ENCODE measurements at regions not wholly inside any gene's neighbourhood (a gene's known extent, or its start where the extent isn't known, plus 50 kb on each side); places are given as distances from the start of the nearest gene placed in this dataset.
A peak's percentile ranks its signal among the peaks of the same experiment; 100 is the strongest.

GRCh38 chr20:3354247-3354646 is 53.2 kb downstream of the DNAAF9 start:
- no peak for TF ChIP-seq CTCF (conservative IDR thresholded peaks at IDR 0.05; ENCODE audit: control insufficient read depth, insufficient read depth, low read depth, low read length)
- DNase-seq (ENCODE audit: low read depth), result no peak
- no peak overlapping the region for H3K4me3 ChIP-seq (ENCODE audit: control insufficient read depth, low read depth, low read length)

- no peak for DNase-seq (ENCODE audit: low read depth)
- TF ChIP-seq CTCF (conservative IDR thresholded peaks at IDR 0.05; ENCODE audit: control insufficient read depth, insufficient read depth, low read depth, low read length), result no peak
- no peak overlapping the region for H3K4me3 ChIP-seq (ENCODE audit: control insufficient read depth, low read depth, low read length)
Measured at GRCh38 chr20:3353646-3354045, 53.8 kb downstream of the DNAAF9 start.

GRCh38 chr20:3352202-3352601 is 55.3 kb downstream of the DNAAF9 start:
- H3K4me3 ChIP-seq (ENCODE audit: control insufficient read depth, low read depth, low read length), result no peak overlapping the region
- TF ChIP-seq CTCF (conservative IDR thresholded peaks at IDR 0.05; ENCODE audit: control insufficient read depth, insufficient read depth, low read depth, low read length), result no peak
- no peak for DNase-seq (ENCODE audit: low read depth)

- H3K4me3 ChIP-seq (ENCODE audit: control insufficient read depth, low read depth, low read length), result no peak overlapping the region
- no peak for DNase-seq (ENCODE audit: low read depth)
- no peak for TF ChIP-seq CTCF (conservative IDR thresholded peaks at IDR 0.05; ENCODE audit: control insufficient read depth, insufficient read depth, low read depth, low read length)
Measured at GRCh38 chr20:3350422-3350821, 57.0 kb downstream of the DNAAF9 start.

- no peak overlapping the region for H3K4me3 ChIP-seq (ENCODE audit: control insufficient read depth, low read depth, low read length)
- TF ChIP-seq CTCF (conservative IDR thresholded peaks at IDR 0.05; ENCODE audit: control insufficient read depth, insufficient read depth, low read depth, low read length), result no peak
- DNase-seq (ENCODE audit: low read depth), result no peak
Measured at GRCh38 chr20:3349786-3350185, 57.7 kb downstream of the DNAAF9 start.

- H3K4me3 ChIP-seq (ENCODE audit: control insufficient read depth, low read depth, low read length), result no peak overlapping the region
- TF ChIP-seq CTCF (conservative IDR thresholded peaks at IDR 0.05; ENCODE audit: control insufficient read depth, insufficient read depth, low read depth, low read length), result no peak
- DNase-seq (ENCODE audit: low read depth), result no peak
Measured at GRCh38 chr20:3342766-3343165, 64.7 kb downstream of the DNAAF9 start.

- DNase-seq (ENCODE audit: low read depth), result peak; percentile 54
- TF ChIP-seq CTCF (conservative IDR thresholded peaks at IDR 0.05; ENCODE audit: control insufficient read depth, insufficient read depth, low read depth, low read length), result no peak
- H3K4me3 ChIP-seq (ENCODE audit: control insufficient read depth, low read depth, low read length), result no peak overlapping the region
Measured at GRCh38 chr20:3340443-3340842, 67.0 kb downstream of the DNAAF9 start.

Measured in fibroblast of mammary gland (primary cell).